GM12865 (cell line): ENCODE measurements at regions not wholly inside any gene's neighbourhood (a gene's known extent, or its start where the extent isn't known, plus 50 kb on each side); places are given as distances from the start of the nearest gene placed in this dataset.

Experiments
- DNase-seq: peaks from one replicate; pipeline ENCODE4 v3.0.0; 2010; ENCODE audit warnings: low read depth
- H3K4me3 ChIP-seq: 2 replicates; pipeline ENCODE4 v1.5.1; 2011; ENCODE audit warnings: mild to moderate bottlenecking, low read depth, low read length, control low read depth
- CTCF ChIP-seq: IDR thresholded peaks from 2 replicates; pipeline ENCODE4 v1.5.1; 2011; ENCODE audit warnings: low read length, control low read depth, low read depth, inconsistent platforms; ENCODE audit not compliant: insufficient read depth; ENCODE audit errors: missing control alignments

DNA sequence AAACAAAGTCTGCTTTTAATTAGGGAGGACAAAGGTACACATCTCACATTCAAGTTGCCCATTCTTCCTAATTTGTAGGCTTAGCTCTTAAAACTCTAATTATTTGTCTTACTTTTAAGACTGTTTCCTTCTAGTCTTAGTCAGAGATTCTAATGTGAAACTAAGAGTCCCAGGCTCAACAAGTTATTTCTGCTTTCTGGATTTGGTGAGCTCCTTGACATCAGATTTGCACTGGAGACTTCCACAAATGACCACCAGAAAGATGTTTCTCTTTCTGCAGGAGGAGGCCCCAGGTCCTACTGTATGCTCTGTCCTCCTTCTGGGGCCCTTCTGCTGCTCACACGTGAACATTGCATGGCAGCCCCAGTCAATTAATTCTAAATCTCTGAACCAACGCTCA is 194.2 kb upstream of the JUN start:
- no peak for TF ChIP-seq CTCF
- H3K4me3 ChIP-seq: no peak overlapping the region
- no peak for DNase-seq

DNA sequence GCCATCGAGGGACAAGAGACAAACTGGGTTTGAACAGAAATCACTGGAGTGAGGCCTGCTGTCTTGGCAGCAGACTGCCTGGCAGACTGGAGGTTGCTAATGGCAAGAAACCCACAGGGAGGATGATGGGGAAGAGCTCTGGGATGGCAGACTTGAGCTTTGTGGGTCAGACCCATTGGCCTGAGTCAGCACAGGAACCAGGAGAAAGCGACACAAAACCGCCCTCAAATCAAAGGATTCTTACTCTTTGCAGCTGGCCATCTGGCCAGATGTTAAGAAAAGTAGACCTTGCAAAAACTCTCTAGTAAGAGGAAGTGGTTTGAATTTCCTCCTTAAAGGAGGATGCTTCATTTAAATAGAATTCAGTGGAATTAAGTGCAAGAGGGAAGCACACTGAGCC is 195.2 kb upstream of the JUN start:
- no peak overlapping the region for H3K4me3 ChIP-seq
- DNase-seq: no peak
- no peak for TF ChIP-seq CTCF

DNA sequence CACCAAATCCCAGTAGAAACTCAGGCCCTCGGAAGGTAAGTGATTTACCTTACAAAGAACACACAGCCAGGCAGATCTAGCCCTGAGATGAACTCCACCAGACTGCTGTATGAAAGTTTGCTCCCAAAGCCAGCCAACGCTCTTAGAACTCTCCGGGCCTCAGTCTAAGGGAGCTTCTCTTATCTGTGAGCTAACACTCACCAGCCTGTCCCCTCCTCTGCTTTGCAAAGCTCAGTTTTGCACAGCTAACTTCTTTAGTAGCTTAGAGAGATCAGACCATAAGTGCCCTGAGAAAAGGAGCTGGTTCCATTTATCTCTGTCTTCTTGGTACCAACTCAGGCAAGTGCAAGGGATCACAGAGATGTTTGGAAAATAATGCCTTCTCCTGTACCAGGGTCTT is 195.8 kb upstream of the JUN start:
- no peak for TF ChIP-seq CTCF
- no peak overlapping the region for H3K4me3 ChIP-seq
- no peak for DNase-seq

GRCh38 chr1:58981392-58981791 is 197.5 kb upstream of the JUN start:
- no peak for DNase-seq
- TF ChIP-seq CTCF: no peak

GRCh38 chr1:58982259-58982998 is 198.6 kb upstream of the JUN start:
- no peak overlapping the region for H3K4me3 ChIP-seq
- no peak for TF ChIP-seq CTCF
- DNase-seq: no peak

More at GRCh38 chr1:58981392-58981791, 197.5 kb upstream of the JUN start:
- no peak overlapping the region for H3K4me3 ChIP-seq

GRCh38 chr1:58983162-58983561 is 199.3 kb upstream of the JUN start:
- no peak overlapping the region for H3K4me3 ChIP-seq

More at GRCh38 chr1:58983162-58983561, 199.3 kb upstream of the JUN start:
- no peak for DNase-seq
- TF ChIP-seq CTCF: no peak
